HepG2 (cell line): ENCODE measurements at regions not wholly inside any gene's neighbourhood (a gene's known extent, or its start where the extent isn't known, plus 50 kb on each side); places are given as distances from the start of the nearest gene placed in this dataset.

Experiments
- ATAC-seq: fragments of 200-7000 bp; cut with Tn5 transposase; 3 replicates; pipeline ENCODE4 v1.9.1; 2020; ENCODE audit warnings: mild to moderate bottlenecking, moderate library complexity
- BruUV-seq: library from RNA; stranded (reverse); fragments of 400-500 nt; replicated peaks from 2 replicates; lab custom pipeline; 2021; lab: Mats Ljungman, UMichigan
- CTCF ChIA-PET: fragments of 300-600 bp; formaldehyde crosslinking; extraction: SDS; loops from one replicate; lab custom pipeline; 2021; ENCODE audit warnings: low total read pairs, inconsistent platforms, low intra/inter-chr PET ratio; lab: Yijun Ruan, JAX
- POLR2A ChIA-PET: fragments of 350-600 bp; sonication (Branson Sonifier 250); formaldehyde crosslinking; loops from one replicate; lab custom pipeline; 2020; ENCODE audit warnings: antibody characterized with exemption, inconsistent platforms; lab: Yijun Ruan, JAX
- DNase-seq: peaks from one replicate; pipeline ENCODE4 v3.0.0-alpha.2; 2015; ENCODE audit warnings: low spot score
- FAIRE-seq: peaks from 3 replicates; lab custom pipeline; 2011; peaks lifted over from hg19 to GRCh38; lab: Jason Lieb, UNC
- H2AFZ ChIP-seq: one replicate; pipeline ENCODE4 v1.6.1; 2011; ENCODE audit warnings: low read length, inconsistent platforms
- H3K27ac ChIP-seq: fragments of 300-600 bp; 3 replicates; pipeline ENCODE4 v1.8.0; 2011; ENCODE audit warnings: mixed run types, mild to moderate bottlenecking, mixed read lengths, low read length, inconsistent platforms; ENCODE audit not compliant: insufficient read depth; ENCODE audit errors: extremely low read length
- H3K27me3 ChIP-seq, 2 experiments: fragments of 200-600 bp in 1 of 2; 2 replicates in 1 of 2; 3 replicates in 1 of 2; pipeline versions ENCODE4 v1.6.0 to v1.8.0; 2011; ENCODE audit warnings: low read length in 2 of 2, mild to moderate bottlenecking in 2 of 2, moderate library complexity in 2 of 2, inconsistent platforms in 1 of 2; ENCODE audit not compliant: insufficient read depth in 2 of 2, control insufficient read depth in 1 of 2
- H3K36me3 ChIP-seq, 2 experiments: fragments of 200-600 bp in 1 of 2; replicated peaks in 1 of 2; 2 replicates in 1 of 2; 3 replicates in 1 of 2; pipeline versions ENCODE4 v1.5.1 to v1.8.0; 2011; ENCODE audit warnings: low read length in 2 of 2, inconsistent platforms in 1 of 2; ENCODE audit not compliant: insufficient read depth in 2 of 2, control insufficient read depth in 1 of 2
- H3K4me1 ChIP-seq: 2 replicates; pipeline ENCODE4 v1.5.1; 2012; ENCODE audit warnings: low read length, inconsistent platforms; ENCODE audit not compliant: insufficient read depth
- H3K4me2 ChIP-seq: 2 replicates; pipeline ENCODE4 v1.6.0; 2011; ENCODE audit warnings: low read depth, low read length, inconsistent platforms
- H3K4me3 ChIP-seq, 3 experiments: fragments of 200-600 bp in 1 of 3; sonication (generic), shearing (Covaris generic) in 1 of 3; replicated peaks in 1 of 3; 2 replicates each; pipeline ENCODE4 v1.5.1; 2011 to 2016; ENCODE audit warnings: low read length in 3 of 3, inconsistent platforms in 2 of 3, low read depth in 2 of 3, mild to moderate bottlenecking in 2 of 3, control low read depth in 1 of 3, mixed read lengths in 1 of 3; ENCODE audit not compliant: insufficient read depth in 1 of 3
- H3K79me2 ChIP-seq: one replicate; pipeline ENCODE4 v1.6.1; 2011; ENCODE audit warnings: low read length, inconsistent platforms; ENCODE audit not compliant: insufficient read depth
- H3K9ac ChIP-seq: 2 replicates; pipeline ENCODE4 v1.6.0; 2011; ENCODE audit warnings: mild to moderate bottlenecking, low read depth, low read length, inconsistent platforms; ENCODE audit not compliant: insufficient read depth
- H3K9me3 ChIP-seq: 2 replicates; pipeline ENCODE4 v1.5.1; 2012; ENCODE audit warnings: mild to moderate bottlenecking, low read length
- H4K20me1 ChIP-seq: 2 replicates; pipeline ENCODE4 v1.6.0; 2011; ENCODE audit warnings: inconsistent platforms, mild to moderate bottlenecking, low read length, moderate library complexity; ENCODE audit not compliant: insufficient read depth
- CTCF ChIP-seq: sonication (generic); formaldehyde crosslinking; IDR thresholded peaks from 2 replicates; pipeline ENCODE4 v1.5.0; 2020; ENCODE audit warnings: mild to moderate bottlenecking, missing genetic modification reagents, moderate library complexity
- DDIT3 ChIP-seq: sonication (generic); formaldehyde crosslinking; IDR thresholded peaks from 2 replicates; pipeline ENCODE4 v1.4.0; 2020; ENCODE audit warnings: mild to moderate bottlenecking, missing genetic modification reagents
- DNMT3B ChIP-seq: conservative IDR thresholded peaks from 2 replicates; pipeline ENCODE4 v1.6.1; 2016; ENCODE audit warnings: missing biosample characterization, control low read depth
- FOXP1 ChIP-seq, 2 experiments: fragments of 450-650 bp in 1 of 2; IDR thresholded peaks; 2 replicates each; pipeline ENCODE4 v1.6.1; 2017 to 2018; ENCODE audit warnings: antibody characterized with exemption in 1 of 2
- FOXP4 ChIP-seq: sonication (generic); formaldehyde crosslinking; IDR thresholded peaks from 2 replicates; pipeline ENCODE4 v1.4.0; 2020; ENCODE audit warnings: missing genetic modification reagents
- IRX3 ChIP-seq: sonication (generic); formaldehyde crosslinking; IDR thresholded peaks from 2 replicates; pipeline ENCODE4 v1.8.1; 2023; ENCODE audit warnings: mild to moderate bottlenecking, low read depth, missing genetic modification reagents, borderline replicate concordance
- MYC ChIP-seq: sonication (generic); formaldehyde crosslinking; IDR thresholded peaks from 2 replicates; pipeline ENCODE4 v1.9.0; 2021; ENCODE audit warnings: missing genetic modification reagents, borderline replicate concordance
- SIN3B ChIP-seq: fragments of 150-350 bp; IDR thresholded peaks from 2 replicates; pipeline ENCODE4 v1.6.1; 2014; ENCODE audit warnings: low read length
- SMAD9 ChIP-seq: sonication (generic); formaldehyde crosslinking; IDR thresholded peaks from 2 replicates; pipeline ENCODE4 v1.5.1; 2020; ENCODE audit warnings: mild to moderate bottlenecking, missing genetic modification reagents
- TARDBP ChIP-seq: sonication (generic); formaldehyde crosslinking; IDR thresholded peaks from 2 replicates; pipeline ENCODE4 v1.8.0; 2022; ENCODE audit warnings: mild to moderate bottlenecking, missing genetic modification reagents
- TBX2 ChIP-seq: sonication (generic); formaldehyde crosslinking; IDR thresholded peaks from 2 replicates; pipeline ENCODE4 v1.5.0; 2020; ENCODE audit warnings: missing genetic modification reagents, mild to moderate bottlenecking, borderline replicate concordance
- ZEB1 ChIP-seq: IDR thresholded peaks from 2 replicates; pipeline ENCODE4 v1.6.1; 2012; ENCODE audit warnings: mild to moderate bottlenecking, low read depth, inconsistent platforms; ENCODE audit not compliant: insufficient replicate concordance
- ZNF136 ChIP-seq: sonication (generic); formaldehyde crosslinking; IDR thresholded peaks from 2 replicates; pipeline ENCODE4 v1.8.1; 2022; ENCODE audit warnings: low read depth, mild to moderate bottlenecking, moderate library complexity, missing genetic modification reagents
- ZNF512 ChIP-seq: sonication (generic); formaldehyde crosslinking; IDR thresholded peaks from 2 replicates; pipeline ENCODE4 v1.4.0; 2020; ENCODE audit warnings: mild to moderate bottlenecking, missing genetic modification reagents
- ZNF761 ChIP-seq: sonication (generic); formaldehyde crosslinking; conservative IDR thresholded peaks from 2 replicates; pipeline ENCODE4 v1.4.0; 2020; ENCODE audit warnings: mild to moderate bottlenecking, missing genetic modification reagents
- ZNF879 ChIP-seq: sonication (generic); formaldehyde crosslinking; IDR thresholded peaks from 2 replicates; pipeline ENCODE4 v1.8.1; 2023; ENCODE audit warnings: missing genetic modification reagents
- ZNF883 ChIP-seq: sonication (generic); formaldehyde crosslinking; IDR thresholded peaks from 2 replicates; pipeline ENCODE4 v1.5.1; 2020; ENCODE audit warnings: mild to moderate bottlenecking, missing genetic modification reagents; ENCODE audit errors: not compliant biosample characterization
- ZSCAN22 ChIP-seq: sonication (generic); formaldehyde crosslinking; IDR thresholded peaks from 2 replicates; pipeline ENCODE4 v1.4.0; 2020; ENCODE audit warnings: mild to moderate bottlenecking, missing genetic modification reagents
- WGBS: methylation state at CpG from one replicate; pipeline ENCODE4 v1.1.6; 2017; ENCODE audit warnings: low lambda C conversion rate; 5-methylcytosine and 5-hydroxymethylcytosine counted together
- in situ Hi-C: cut with HindIII; loops from 2 replicates; pipeline ENCODE4 v1.10.0; 2017; ENCODE audit warnings: low pct_unique_long_range_greater_than_20kb; ENCODE audit not compliant: extremely low pct_ligation_motif_present
- intact Hi-C: fragments of 100-400 bp; cut with micrococcal nuclease; formaldehyde crosslinking; loops from one replicate; pipeline ENCODE4 v1.10.0; 2022; ENCODE audit not compliant: unreplicated experiment

GRCh38 chr1:114282751-114283403, 129.2 kb upstream of the SYT6 start:
- CTCF ChIA-PET, result interaction anchor here (1.8 kb wide), 1 partner anchor 304 kb away, joined by 20 read pairs; the partner anchor contains the start of gene OLFML3
- no peak overlapping the region for H3K4me2 ChIP-seq
- in situ Hi-C loops (loop anchor here (5.0 to 25.0 kb wide), 2 partner anchors 306 to 446 kb away; partner anchors contain the start of gene OLFML3), intact Hi-C loops (loop anchor here (1.0 to 10.0 kb wide), 2 partner anchors 305 to 448 kb away; no protein-coding TSS in a partner anchor)
- WGBS, result 27% methylated on average over 7 of the region's 7 CpGs
- no peaks in the 10 kb centered on the region for H3K36me3 ChIP-seq
- peak; percentile 85 for FAIRE-seq
- POLR2A ChIA-PET, result interaction anchor here (1.2 kb wide), 1 partner anchor 304 kb away, joined by 3 read pairs; the partner anchor contains the start of gene OLFML3
- no peaks in the 10 kb centered on the region for H3K9me3 ChIP-seq
- H3K27ac ChIP-seq, result no peak overlapping the region
- peak; percentile 99 for ATAC-seq
- H3K4me1 ChIP-seq, result no peaks in the 10 kb centered on the region
- no peaks in the 10 kb centered on the region for H3K79me2 ChIP-seq
- H3K27me3 ChIP-seq, result peaks cover 0 to 4% of the 10 kb centered on the region in 2 experiments; a peak in 1 of 5 replicates
- no TSS peak for BruUV-seq
- no peaks in the 10 kb centered on the region for H4K20me1 ChIP-seq
- H3K4me3 ChIP-seq, result no peak overlapping the region
- no peak overlapping the region for H2AFZ ChIP-seq
- peak; percentile 80 for DNase-seq
- H3K9ac ChIP-seq, result no peak overlapping the region
- no peak for TF ChIP-seq SMAD9 (CRISPR knock-in tag)
- no peak for TF ChIP-seq TBX2 (CRISPR knock-in tag)
- no peak for TF ChIP-seq ZSCAN22 (CRISPR knock-in tag)
- no peak for TF ChIP-seq FOXP4 (CRISPR knock-in tag)
- no peak for TF ChIP-seq ZEB1
- no peak for TF ChIP-seq ZNF761
- no peak for TF ChIP-seq MYC
- TF ChIP-seq CTCF (CRISPR knock-in tag), result peak; percentile 86
- peak; percentile 55; the same call in 1 of the 2 replicates for TF ChIP-seq FOXP1 (IDR thresholded peaks at IDR 0.05)
- no peak for TF ChIP-seq FOXP1 (CRISPR knock-in tag; IDR thresholded peaks at IDR 0.05)
- no peak for TF ChIP-seq IRX3 (CRISPR knock-in tag)
- TF ChIP-seq TARDBP (CRISPR knock-in tag), result no peak
- no peak for TF ChIP-seq ZNF883 (CRISPR knock-in tag)
- no peak for TF ChIP-seq ZNF512
- TF ChIP-seq ZNF879 (CRISPR knock-in tag), result no peak
- TF ChIP-seq ZNF136, result no peak
- TF ChIP-seq DDIT3 (CRISPR knock-in tag), result no peak
- no peak for TF ChIP-seq SIN3B
- no peak for TF ChIP-seq DNMT3B (CRISPR knock-in tag)
